ENCODE measurements at regions not wholly inside any gene's neighbourhood (a gene's known extent, or its start where the extent isn't known, plus 50 kb on each side); places are given as distances from the start of the nearest gene placed in this dataset.
"Not testable (repeated sequence)": the region's sequence is repeated elsewhere in the genome, so short reads cannot be mapped to it uniquely, and the experiment has no call there.

DNA sequence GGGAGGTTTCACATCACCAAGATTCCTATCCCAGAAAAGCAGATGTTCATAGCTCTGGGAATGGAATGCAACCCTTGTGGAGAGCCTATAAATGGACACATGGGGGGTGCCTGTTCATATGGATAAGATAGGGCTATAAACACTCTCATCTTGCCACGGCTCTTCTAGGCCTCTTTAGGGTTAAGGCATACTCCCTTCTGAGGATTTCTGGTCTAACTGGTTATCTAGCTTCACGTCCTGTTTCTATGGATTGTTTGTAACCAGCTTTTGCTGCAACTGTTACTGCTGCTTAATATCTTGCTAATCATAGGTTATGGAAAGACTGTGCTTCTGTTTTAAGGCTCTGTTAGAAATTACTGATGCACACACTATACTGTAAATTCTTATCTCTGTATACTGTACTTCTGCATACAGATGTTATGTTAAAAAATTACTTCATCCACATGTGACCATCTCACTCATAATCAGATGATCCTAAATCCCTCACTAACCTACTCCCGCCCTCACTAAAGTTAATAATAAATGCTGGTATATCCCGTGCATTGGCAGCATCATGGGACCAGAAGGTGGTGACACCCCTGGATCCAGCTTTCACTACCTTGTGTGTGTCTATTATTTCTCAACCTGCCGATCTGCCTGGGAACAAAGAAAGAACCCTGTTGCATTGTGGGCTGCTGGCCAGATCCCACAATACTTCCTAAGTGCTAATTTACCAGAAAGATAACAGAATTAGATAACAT lies 68.7 kb downstream of the PRKAB2 start:
- POLR2A ChIA-PET; CTCF ChIA-PET; DNase-seq (ENCODE audit: extremely low spot score): not testable (repeated sequence)

DNA sequence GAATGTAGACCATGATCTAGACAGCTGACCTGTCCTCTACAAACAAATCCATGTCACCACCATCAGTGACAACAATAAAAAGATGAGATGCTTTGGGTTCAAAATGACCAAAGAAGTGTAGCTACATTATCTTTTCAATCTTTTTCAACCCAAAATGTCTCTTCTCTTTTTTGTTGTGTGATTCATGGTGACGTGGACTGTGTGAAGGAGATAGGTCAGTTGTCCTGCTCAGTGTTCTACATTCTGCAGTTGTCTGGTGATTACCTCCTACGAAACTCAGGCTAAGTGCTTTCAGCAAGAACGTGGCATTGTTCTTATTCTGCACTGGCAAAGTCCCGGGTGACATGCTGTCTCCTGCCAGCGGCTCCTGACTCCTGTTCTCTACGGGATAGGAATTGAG lies 73.1 kb downstream of the PRKAB2 start:
- ChIA-PET CTCF (no interaction called here), POLR2A (interaction anchor here (1.0 kb wide), 1 partner anchor 15 kb away, joined by 4 read pairs; no protein-coding TSS in a partner anchor)
- TF ChIP-seq FOXK2 (IDR thresholded peaks at IDR 0.05) (no peak), SP1 (IDR thresholded peaks at IDR 0.05) (no peak), SUZ12 (IDR thresholded peaks at IDR 0.05) (no peak), BHLHE40 (IDR thresholded peaks at IDR 0.05; ENCODE audit: borderline replicate concordance) (no peak)
- DNase-seq (ENCODE audit: extremely low spot score), result no peak

DNA sequence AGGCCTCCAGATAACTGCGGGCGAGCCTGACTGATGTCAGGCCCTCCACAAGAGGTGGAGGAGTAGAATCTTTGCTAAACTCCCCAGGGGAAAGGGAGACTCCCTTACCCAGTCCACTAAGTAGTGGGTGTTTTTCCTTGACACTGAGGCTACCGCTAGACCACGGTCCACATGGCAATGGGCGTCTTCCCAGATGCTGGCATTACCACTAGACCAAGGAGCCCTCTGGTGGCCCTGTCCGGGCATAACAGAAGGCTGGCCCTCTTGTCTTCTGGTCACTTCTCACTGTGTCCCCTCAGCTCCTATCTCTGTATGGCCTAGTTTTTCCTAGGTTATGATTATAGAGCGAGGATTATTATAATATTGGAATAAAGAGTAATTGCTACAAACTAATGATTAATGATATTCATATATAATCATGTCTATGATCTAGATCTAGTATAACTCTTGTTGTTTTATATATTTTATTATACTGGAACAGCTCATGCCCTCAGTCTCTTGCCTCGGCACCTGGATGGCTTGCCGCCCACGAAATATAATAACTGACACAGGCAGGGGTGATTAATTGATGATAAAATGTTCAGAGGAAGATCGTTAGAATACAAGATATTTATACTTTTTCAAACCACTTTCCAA lies 73.8 kb downstream of the PRKAB2 start:
- CTCF ChIA-PET; POLR2A ChIA-PET; DNase-seq (ENCODE audit: extremely low spot score): not testable (repeated sequence)

DNA sequence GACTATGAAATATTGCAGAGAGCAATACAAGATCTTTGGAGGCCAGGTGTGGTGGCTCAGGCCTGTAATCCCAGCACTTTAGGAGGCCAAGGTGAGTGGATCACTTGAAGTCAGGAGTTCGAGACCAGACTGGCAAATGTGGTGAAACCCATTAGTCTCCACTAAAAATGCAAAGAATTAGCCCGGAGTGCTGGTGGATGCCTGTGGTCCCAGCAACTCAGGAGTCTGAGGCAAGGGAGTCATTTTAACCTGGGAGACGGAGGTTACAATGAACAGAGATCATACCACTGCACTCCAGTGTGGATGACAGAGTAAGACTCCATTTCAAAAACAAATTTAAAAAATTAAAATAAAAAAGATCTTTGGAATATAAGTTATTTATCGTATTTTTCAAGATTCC lies 76.6 kb downstream of the PRKAB2 start:
- TF ChIP-seq FOXK2 (IDR thresholded peaks at IDR 0.05) (no peak), L3MBTL2 (conservative IDR thresholded peaks at IDR 0.05) (no peak), NFRKB (IDR thresholded peaks at IDR 0.05) (no peak), SP1 (IDR thresholded peaks at IDR 0.05) (no peak), FOXA1 (IDR thresholded peaks at IDR 0.05) (no peak), ELF4 (IDR thresholded peaks at IDR 0.05) (no peak), ARNT (IDR thresholded peaks at IDR 0.05) (no peak)
- DNase-seq (ENCODE audit: extremely low spot score), result no peak
- ChIA-PET POLR2A (interaction anchor here (1.3 kb wide), 1 partner anchor 11 kb away, joined by 4 read pairs; no protein-coding TSS in a partner anchor), CTCF (no interaction called here)

DNA sequence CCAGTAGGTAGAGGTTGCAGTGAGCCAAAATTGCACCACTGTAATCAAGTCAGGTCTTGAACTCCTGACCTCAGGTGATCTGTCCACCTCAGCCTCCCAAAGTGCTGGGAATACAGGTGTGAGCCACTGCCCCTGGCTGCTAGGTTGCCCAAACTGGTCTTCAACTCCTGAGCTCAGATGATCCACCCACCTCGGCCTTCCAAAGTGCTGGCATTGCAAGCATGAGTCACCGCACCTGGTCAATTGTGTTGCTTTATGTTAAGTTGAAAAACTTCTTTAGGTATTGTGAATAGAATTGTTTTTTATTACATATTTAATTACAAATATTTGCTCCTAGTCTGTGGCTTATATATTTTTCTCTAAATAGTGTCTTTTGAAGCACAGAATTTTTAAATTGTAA lies 80.5 kb downstream of the PRKAB2 start:
- TF ChIP-seq FOXM1 (IDR thresholded peaks at IDR 0.05; ENCODE audit: borderline replicate concordance), result no peak
- TF ChIP-seq TARDBP (IDR thresholded peaks at IDR 0.05), result no peak
- no peak for TF ChIP-seq BHLHE40 (IDR thresholded peaks at IDR 0.05; ENCODE audit: borderline replicate concordance)
- no peak for TF ChIP-seq FOXA1 (IDR thresholded peaks at IDR 0.05)
- TF ChIP-seq ZNF384 (IDR thresholded peaks at IDR 0.05), result no peak
- TF ChIP-seq L3MBTL2 (conservative IDR thresholded peaks at IDR 0.05), result no peak
- TF ChIP-seq FOXK2 (IDR thresholded peaks at IDR 0.05), result no peak
- TF ChIP-seq CTBP1 (IDR thresholded peaks at IDR 0.05; ENCODE audit: borderline replicate concordance), result no peak
- no peak for TF ChIP-seq SUZ12 (IDR thresholded peaks at IDR 0.05)
- POLR2A ChIA-PET, result no interaction called here
- CTCF ChIA-PET, result no interaction called here

DNA sequence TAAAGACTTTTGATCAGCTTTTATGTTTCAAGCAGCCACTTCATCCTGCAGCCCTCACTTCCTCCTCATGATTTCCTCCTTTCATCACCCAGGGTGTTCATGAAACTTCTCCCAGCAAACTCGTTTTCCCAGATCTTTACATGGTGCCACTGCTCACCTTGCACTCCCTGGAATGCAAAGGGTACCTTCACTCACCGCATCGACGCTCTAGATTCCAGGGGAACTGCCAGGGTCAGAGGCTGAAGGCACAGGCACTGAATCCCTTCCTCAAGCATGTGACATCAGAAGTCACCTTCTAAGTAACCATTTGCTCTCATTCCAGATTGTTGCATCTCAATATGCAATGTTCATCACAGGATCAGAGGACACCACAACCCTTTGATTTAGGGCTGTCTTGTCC lies 82.8 kb downstream of the PRKAB2 start:
- ChIA-PET CTCF (no interaction called here), POLR2A (no interaction called here)
- DNase-seq (ENCODE audit: extremely low spot score), result no peak
- TF ChIP-seq BHLHE40 (IDR thresholded peaks at IDR 0.05; ENCODE audit: borderline replicate concordance) (no peak), TARDBP (IDR thresholded peaks at IDR 0.05) (no peak), HDGF (IDR thresholded peaks at IDR 0.05; ENCODE audit: borderline replicate concordance) (no peak), ZNF384 (IDR thresholded peaks at IDR 0.05) (no peak), FOXA1 (IDR thresholded peaks at IDR 0.05) (no peak), FOXM1 (IDR thresholded peaks at IDR 0.05; ENCODE audit: borderline replicate concordance) (no peak), CTBP1 (IDR thresholded peaks at IDR 0.05; ENCODE audit: borderline replicate concordance) (no peak), FOXK2 (IDR thresholded peaks at IDR 0.05) (no peak), LEF1 (IDR thresholded peaks at IDR 0.05; ENCODE audit: borderline replicate concordance) (no peak), ARNT (IDR thresholded peaks at IDR 0.05) (no peak), L3MBTL2 (conservative IDR thresholded peaks at IDR 0.05) (no peak), NFRKB (IDR thresholded peaks at IDR 0.05) (no peak), SUZ12 (IDR thresholded peaks at IDR 0.05) (no peak), ELF4 (IDR thresholded peaks at IDR 0.05) (no peak), SP1 (IDR thresholded peaks at IDR 0.05) (no peak)
- TF ChIP-seq, protein P1, sequence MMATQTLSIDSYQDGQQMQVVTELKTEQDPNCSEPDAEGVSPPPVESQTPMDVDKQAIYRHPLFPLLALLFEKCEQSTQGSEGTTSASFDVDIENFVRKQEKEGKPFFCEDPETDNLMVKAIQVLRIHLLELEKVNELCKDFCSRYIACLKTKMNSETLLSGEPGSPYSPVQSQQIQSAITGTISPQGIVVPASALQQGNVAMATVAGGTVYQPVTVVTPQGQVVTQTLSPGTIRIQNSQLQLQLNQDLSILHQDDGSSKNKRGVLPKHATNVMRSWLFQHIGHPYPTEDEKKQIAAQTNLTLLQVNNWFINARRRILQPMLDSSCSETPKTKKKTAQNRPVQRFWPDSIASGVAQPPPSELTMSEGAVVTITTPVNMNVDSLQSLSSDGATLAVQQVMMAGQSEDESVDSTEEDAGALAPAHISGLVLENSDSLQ (IDR thresholded peaks at IDR 0.05), result no peak

More for the DNA sequence above, 80.5 kb downstream of the PRKAB2 start:
- no peak for DNase-seq (ENCODE audit: extremely low spot score)

DNA sequence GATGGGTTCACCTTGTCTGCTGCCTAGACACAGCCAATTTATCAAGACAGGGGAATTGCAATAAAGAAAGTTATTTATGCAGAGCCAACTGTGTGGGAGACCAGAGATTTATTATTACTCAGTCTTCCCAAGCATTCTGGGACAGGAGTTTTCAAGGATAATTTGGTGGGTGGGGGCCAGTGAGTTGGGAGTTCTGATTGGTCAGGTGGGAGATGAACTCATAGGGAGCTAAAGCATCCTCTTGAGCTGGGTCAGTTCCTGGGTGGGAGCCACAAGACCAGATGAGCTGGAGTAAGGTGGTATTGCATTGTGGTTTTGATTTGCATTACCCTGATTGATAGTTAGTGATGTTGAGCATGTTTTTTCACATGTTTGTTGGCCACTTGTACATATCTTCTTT lies 86.1 kb downstream of the PRKAB2 start:
- CTCF ChIA-PET, result no interaction called here
- TF ChIP-seq FOXK2 (IDR thresholded peaks at IDR 0.05), result no peak
- no peak for TF ChIP-seq ZNF384 (IDR thresholded peaks at IDR 0.05)
- no peak for TF ChIP-seq SP1 (IDR thresholded peaks at IDR 0.05)
- TF ChIP-seq ELF4 (IDR thresholded peaks at IDR 0.05), result no peak
- TF ChIP-seq LEF1 (IDR thresholded peaks at IDR 0.05; ENCODE audit: borderline replicate concordance), result no peak
- TF ChIP-seq CTBP1 (IDR thresholded peaks at IDR 0.05; ENCODE audit: borderline replicate concordance), result no peak
- TF ChIP-seq ARNT (IDR thresholded peaks at IDR 0.05), result no peak
- TF ChIP-seq FOXM1 (IDR thresholded peaks at IDR 0.05; ENCODE audit: borderline replicate concordance), result no peak
- TF ChIP-seq HDGF (IDR thresholded peaks at IDR 0.05; ENCODE audit: borderline replicate concordance), result no peak
- no peak for TF ChIP-seq L3MBTL2 (conservative IDR thresholded peaks at IDR 0.05)
- TF ChIP-seq NFRKB (IDR thresholded peaks at IDR 0.05), result no peak
- TF ChIP-seq FOXA1 (IDR thresholded peaks at IDR 0.05), result no peak
- TF ChIP-seq BHLHE40 (IDR thresholded peaks at IDR 0.05; ENCODE audit: borderline replicate concordance), result no peak
- TF ChIP-seq, protein P1 (IDR thresholded peaks at IDR 0.05), result no peak
- no peak for TF ChIP-seq SUZ12 (IDR thresholded peaks at IDR 0.05)
- TF ChIP-seq TARDBP (IDR thresholded peaks at IDR 0.05), result no peak
- no peak for DNase-seq (ENCODE audit: extremely low spot score)
- POLR2A ChIA-PET, result no interaction called here
